Prostate gland (tissue), 2 donors: ENCODE measurements at regions not wholly inside any gene's neighbourhood (a gene's known extent, or its start where the extent isn't known, plus 50 kb on each side); places are given as distances from the start of the nearest gene placed in this dataset.

Source experiments
- CTCF ChIP-seq, 4 experiments: fragments of 200-600 bp in 2 of 4; fragments of 450-650 bp in 2 of 4; sonication (generic) in 2 of 4; IDR thresholded peaks; 1 replicate in 3 of 4; 2 replicates in 1 of 4; pipeline ENCODE4 v1.5.1; 2016 to 2019; ENCODE audit warnings: antibody characterized with exemption in 4 of 4, mild to moderate bottlenecking in 2 of 4, moderate library complexity in 2 of 4
- POLR2A ChIP-seq: fragments of 450-650 bp; IDR thresholded peaks from one replicate; pipeline ENCODE4 v1.6.1; 2016; ENCODE audit warnings: antibody characterized with exemption, mild to moderate bottlenecking

- TF ChIP-seq CTCF (IDR thresholded peaks at IDR 0.05) (no peak), POLR2A (no peak)
Observed at GRCh38 chr10:108052981-108053380, 888.5 kb upstream of the SORCS1 start.
